Vagina (tissue), 2 donors: ENCODE measurements at regions not wholly inside any gene's neighbourhood (a gene's known extent, or its start where the extent isn't known, plus 50 kb on each side); places are given as distances from the start of the nearest gene placed in this dataset.
A peak's percentile ranks its signal among the peaks of the same experiment; 100 is the strongest.

Experiments
- DNase-seq, 2 donors: peaks; one replicate each; pipeline ENCODE4 v3.0.0-alpha.2; 2017; ENCODE audit errors: extremely low spot score in 2 of 2
- H3K27ac ChIP-seq: fragments of 200-600 bp; sonication (generic); one replicate; pipeline ENCODE4 v1.5.1; 2019
- H3K27me3 ChIP-seq: fragments of 200-600 bp; sonication (generic); one replicate; pipeline ENCODE4 v1.5.1; 2019
- H3K36me3 ChIP-seq, 2 donors: fragments of 200-600 bp; sonication (generic); one replicate each; pipeline ENCODE4 v1.5.1; 2017 to 2019
- H3K4me1 ChIP-seq: fragments of 200-600 bp; sonication (generic); one replicate; pipeline ENCODE4 v1.5.1; 2019
- H3K4me3 ChIP-seq, 2 donors: fragments of 200-600 bp; sonication (generic); 1 replicate in 1 of 2; 2 replicates in 1 of 2; pipeline ENCODE4 v1.5.1; 2016 to 2019
- H3K9me3 ChIP-seq: fragments of 200-600 bp; sonication (generic); one replicate; pipeline ENCODE4 v1.5.1; 2019
- POLR2A ChIP-seq, 2 donors: fragments of 450-650 bp; IDR thresholded peaks; one replicate each; pipeline ENCODE4 v1.6.1; 2017; ENCODE audit warnings: antibody characterized with exemption in 2 of 2, mild to moderate bottlenecking in 2 of 2, moderate library complexity in 2 of 2
- POLR2AphosphoS5 ChIP-seq, 2 donors: sonication (generic); formaldehyde crosslinking; IDR thresholded peaks; one replicate each; pipeline ENCODE4 v1.9.0; 2017; ENCODE audit warnings: antibody characterized with exemption in 2 of 2, mild to moderate bottlenecking in 2 of 2, low read depth in 1 of 2; ENCODE audit not compliant: insufficient read depth in 1 of 2
- intact Hi-C: fragments of 100-400 bp; cut with DNase I; formaldehyde crosslinking; loops from one replicate; pipeline ENCODE4 v1.15.1; 2023
- TF ChIP-seq, protein P1 (sequence below), 3 experiments: fragments of 450-650 bp in 2 of 3; fragments of 200-600 bp in 1 of 3; sonication (generic) in 1 of 3; IDR thresholded peaks; one replicate each; pipeline ENCODE4 v1.5.1; 2017 to 2019; ENCODE audit warnings: antibody characterized with exemption in 3 of 3, mild to moderate bottlenecking in 2 of 3, moderate library complexity in 2 of 3

DNA sequence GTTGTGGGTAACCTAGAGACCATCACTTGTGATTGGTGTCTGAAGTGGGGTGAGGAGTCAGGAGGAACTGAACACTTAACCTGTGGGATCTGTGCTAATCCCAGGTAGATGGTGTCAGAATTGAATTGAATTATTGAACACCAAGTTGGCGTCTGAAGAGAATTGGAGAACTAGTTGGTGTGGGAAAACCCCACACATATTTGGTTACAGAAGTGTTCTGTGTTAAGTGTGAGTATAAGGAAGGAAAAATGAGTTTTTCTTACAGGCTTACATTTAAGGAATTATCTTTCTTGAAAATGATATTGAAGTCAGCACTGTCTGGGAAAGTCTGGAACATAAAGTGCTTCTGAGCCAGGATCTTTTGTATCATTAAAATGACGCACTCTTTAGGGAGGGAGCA lies 182.9 kb upstream of the ECI2 start:
- intact Hi-C loops, result no loop called here
- H3K27ac ChIP-seq, result peak overlapping the region; percentile 7
- TF ChIP-seq, protein P1, sequence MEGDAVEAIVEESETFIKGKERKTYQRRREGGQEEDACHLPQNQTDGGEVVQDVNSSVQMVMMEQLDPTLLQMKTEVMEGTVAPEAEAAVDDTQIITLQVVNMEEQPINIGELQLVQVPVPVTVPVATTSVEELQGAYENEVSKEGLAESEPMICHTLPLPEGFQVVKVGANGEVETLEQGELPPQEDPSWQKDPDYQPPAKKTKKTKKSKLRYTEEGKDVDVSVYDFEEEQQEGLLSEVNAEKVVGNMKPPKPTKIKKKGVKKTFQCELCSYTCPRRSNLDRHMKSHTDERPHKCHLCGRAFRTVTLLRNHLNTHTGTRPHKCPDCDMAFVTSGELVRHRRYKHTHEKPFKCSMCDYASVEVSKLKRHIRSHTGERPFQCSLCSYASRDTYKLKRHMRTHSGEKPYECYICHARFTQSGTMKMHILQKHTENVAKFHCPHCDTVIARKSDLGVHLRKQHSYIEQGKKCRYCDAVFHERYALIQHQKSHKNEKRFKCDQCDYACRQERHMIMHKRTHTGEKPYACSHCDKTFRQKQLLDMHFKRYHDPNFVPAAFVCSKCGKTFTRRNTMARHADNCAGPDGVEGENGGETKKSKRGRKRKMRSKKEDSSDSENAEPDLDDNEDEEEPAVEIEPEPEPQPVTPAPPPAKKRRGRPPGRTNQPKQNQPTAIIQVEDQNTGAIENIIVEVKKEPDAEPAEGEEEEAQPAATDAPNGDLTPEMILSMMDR (IDR thresholded peaks at IDR 0.05), result no peak
- TF ChIP-seq POLR2AphosphoS5 (IDR thresholded peaks at IDR 0.05; ENCODE audit: insufficient read depth in 1 of 2, low read depth in 1 of 2) (no peak), POLR2A (IDR thresholded peaks at IDR 0.05) (no peak)

DNA sequence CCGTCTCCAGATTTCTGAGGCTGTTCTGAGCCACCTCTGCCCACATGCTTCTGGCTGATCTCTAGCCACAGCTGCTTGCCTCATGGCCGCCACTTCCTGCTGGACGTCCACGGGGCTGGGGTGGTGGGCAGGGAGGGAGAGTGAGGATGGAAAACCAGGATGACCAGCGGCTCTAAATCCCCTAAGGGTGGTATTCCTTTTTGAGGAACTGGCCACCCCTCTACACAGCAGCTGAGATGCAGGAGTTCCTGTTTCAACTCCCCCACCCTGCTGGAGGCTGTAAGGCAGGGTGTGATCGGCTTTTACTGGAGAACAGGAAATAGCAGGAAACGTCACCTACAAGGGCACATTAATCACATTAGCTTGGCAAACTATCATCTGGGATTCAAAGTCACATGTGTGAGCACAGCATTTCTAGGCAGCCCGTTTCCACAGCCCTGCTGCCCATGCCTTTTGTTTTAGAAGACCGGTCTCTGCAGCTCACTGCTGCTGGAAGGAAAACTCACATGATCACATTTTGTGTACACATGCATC lies 181.6 kb upstream of the ECI2 start:
- Histone ChIP-seq H3K27ac (peak overlapping the region; percentile 62), H3K4me3 (no peak overlapping the region), H3K36me3 (no peaks in the 10 kb centered on the region), H3K27me3 (no peaks in the 10 kb centered on the region), H3K4me1 (peaks cover 58% of the 10 kb centered on the region), H3K9me3 (no peaks in the 10 kb centered on the region)
- intact Hi-C loops, result loop anchor here (1.0 kb wide), 1 partner anchor 9 kb away; no protein-coding TSS in a partner anchor
- TF ChIP-seq POLR2A (IDR thresholded peaks at IDR 0.05) (no peak), POLR2AphosphoS5 (IDR thresholded peaks at IDR 0.05; ENCODE audit: insufficient read depth in 1 of 2, low read depth in 1 of 2) (peak; percentile 56 to 92)
- DNase-seq, result peak in 1 of 2 donors; percentile 91

More for the DNA sequence above, 182.9 kb upstream of the ECI2 start:
- Histone ChIP-seq H3K36me3 (no peaks in the 10 kb centered on the region), H3K9me3 (no peaks in the 10 kb centered on the region), H3K27me3 (no peaks in the 10 kb centered on the region), H3K4me1 (peaks cover 66% of the 10 kb centered on the region), H3K4me3 (no peak overlapping the region)
- no peak for DNase-seq

DNA sequence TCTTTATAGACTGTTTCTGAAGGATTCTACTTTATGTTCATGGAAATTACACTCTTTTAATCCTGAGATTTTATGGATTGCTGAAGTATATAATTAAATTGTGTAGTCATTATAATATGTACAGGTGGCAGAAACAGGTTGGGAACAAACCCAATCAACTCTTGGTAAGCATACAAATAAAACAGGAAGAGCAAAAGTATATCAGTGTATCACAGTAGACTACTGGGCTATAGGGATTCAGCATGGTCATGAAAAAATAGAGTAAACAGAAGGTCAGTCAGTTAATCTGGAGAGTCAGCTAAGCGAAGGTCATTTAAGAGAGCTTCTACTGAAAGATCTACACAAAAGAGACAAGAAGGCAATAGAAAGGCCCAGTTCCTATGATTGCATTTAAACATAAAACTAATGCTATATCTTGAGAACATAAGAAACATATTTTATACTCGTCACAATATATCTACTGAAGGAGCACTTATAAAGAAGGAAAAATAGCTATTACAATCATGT lies 178.9 kb upstream of the ECI2 start:
- H3K27ac ChIP-seq, result no peak overlapping the region

DNA sequence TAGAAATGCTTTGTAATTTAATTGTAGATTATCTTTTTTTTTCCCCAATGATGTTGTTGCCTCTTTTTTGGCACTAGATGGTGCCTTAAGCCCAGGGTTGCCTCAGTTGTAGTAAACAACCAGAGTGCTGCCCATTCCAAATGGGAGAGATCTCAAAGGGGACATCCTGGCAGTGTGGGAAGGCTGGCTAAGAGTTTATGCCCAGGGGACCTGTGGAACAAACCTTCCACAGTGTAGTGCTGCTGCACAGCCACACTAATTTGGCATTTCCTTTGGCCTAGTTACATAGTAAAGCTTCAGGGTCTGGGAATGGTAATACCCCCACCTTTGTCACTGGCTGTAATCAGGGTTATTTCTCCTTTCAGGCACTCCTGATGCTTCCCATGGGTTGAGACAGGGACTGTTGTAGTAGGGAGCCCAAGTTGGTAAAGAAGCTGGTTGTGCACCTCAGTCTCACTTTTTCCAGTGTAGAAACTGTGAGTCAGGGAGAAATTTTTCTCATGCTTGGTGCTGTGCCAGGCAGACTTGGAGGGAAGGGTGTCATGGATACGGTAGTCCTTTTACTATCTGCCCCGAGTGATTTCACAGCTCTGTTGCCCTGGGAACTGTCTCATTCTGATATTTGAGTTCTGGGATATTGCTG lies 177.8 kb upstream of the ECI2 start:
- no peak overlapping the region for H3K27ac ChIP-seq
- H3K27me3 ChIP-seq, result no peaks in the 10 kb centered on the region
- TF ChIP-seq POLR2AphosphoS5 (IDR thresholded peaks at IDR 0.05; ENCODE audit: insufficient read depth in 1 of 2, low read depth in 1 of 2), result no peak
- TF ChIP-seq, protein P1 (IDR thresholded peaks at IDR 0.05), result peak in 1 of 3 experiments; percentile 19
- TF ChIP-seq POLR2A (IDR thresholded peaks at IDR 0.05), result no peak
- peak in 1 of 2 donors; percentile 80 for DNase-seq
- H3K36me3 ChIP-seq, result no peaks in the 10 kb centered on the region
- H3K4me3 ChIP-seq, result no peak overlapping the region
- intact Hi-C loops, result no loop called here
- peaks cover 20% of the 10 kb centered on the region for H3K4me1 ChIP-seq
- H3K9me3 ChIP-seq, result peaks cover 3% of the 10 kb centered on the region

More for the DNA sequence above, 178.9 kb upstream of the ECI2 start:
- peaks cover 31% of the 10 kb centered on the region for H3K4me1 ChIP-seq
- H3K4me3 ChIP-seq, result no peak overlapping the region
- no peaks in the 10 kb centered on the region for H3K36me3 ChIP-seq
- H3K9me3 ChIP-seq, result peaks cover 3% of the 10 kb centered on the region
- TF ChIP-seq, protein P1 (IDR thresholded peaks at IDR 0.05), result no peak
- no peak for DNase-seq
- H3K27me3 ChIP-seq, result no peaks in the 10 kb centered on the region
- intact Hi-C loops, result no loop called here

DNA sequence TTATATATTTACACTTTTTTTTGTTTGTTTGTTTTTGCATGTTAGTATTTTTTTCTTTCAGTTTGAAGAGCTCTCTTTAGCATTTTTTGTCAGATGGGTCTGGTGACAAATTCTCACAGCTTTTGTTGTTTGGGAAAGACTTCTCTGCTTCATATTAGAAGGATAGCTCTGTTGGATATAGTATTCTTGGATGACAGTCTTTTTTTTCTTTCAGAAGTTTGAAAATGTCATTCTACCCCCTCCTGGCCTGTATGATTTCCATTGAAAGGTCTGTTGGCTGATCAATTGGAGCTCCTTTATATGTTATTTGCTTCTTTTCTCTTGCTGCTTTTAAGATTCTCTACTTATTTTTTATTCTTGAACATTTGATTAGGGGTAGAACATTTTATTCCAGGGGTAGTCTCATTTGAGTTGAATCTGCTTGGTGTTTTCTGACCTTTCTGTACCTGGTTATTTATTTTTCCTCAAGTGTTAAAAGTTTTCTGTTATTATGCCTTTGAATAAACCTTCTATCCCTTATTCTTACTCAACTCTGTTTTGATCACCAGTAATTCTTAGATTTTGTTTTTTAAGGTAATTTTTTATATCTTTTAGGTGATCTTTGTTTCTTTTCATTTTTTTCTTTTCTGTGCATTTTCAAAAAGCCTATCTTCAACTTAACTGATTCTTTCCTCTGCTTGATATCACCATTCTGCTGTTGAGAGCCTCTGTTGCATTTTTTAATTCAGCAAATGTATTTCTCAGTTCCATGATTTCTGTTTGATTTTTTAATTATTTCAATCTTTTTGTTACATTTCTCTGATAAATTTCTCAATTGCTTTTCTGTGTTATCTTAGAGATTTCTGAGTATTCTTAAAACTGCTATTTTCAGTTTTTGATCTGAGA lies 176.8 kb upstream of the ECI2 start:
- no peaks in the 10 kb centered on the region for H3K27me3 ChIP-seq
- H3K27ac ChIP-seq, result no peak overlapping the region
- no peak for DNase-seq
- TF ChIP-seq POLR2A (IDR thresholded peaks at IDR 0.05) (no peak), POLR2AphosphoS5 (IDR thresholded peaks at IDR 0.05; ENCODE audit: insufficient read depth in 1 of 2, low read depth in 1 of 2) (no peak)
- TF ChIP-seq, protein P1 (IDR thresholded peaks at IDR 0.05), result no peak
- no peak overlapping the region for H3K4me3 ChIP-seq
- no peaks in the 10 kb centered on the region for H3K36me3 ChIP-seq
- intact Hi-C loops, result no loop called here
- peaks cover 3% of the 10 kb centered on the region for H3K9me3 ChIP-seq
- peaks cover 11% of the 10 kb centered on the region for H3K4me1 ChIP-seq
